ENCODE measurements at regions not wholly inside any gene's neighbourhood (a gene's known extent, or its start where the extent isn't known, plus 50 kb on each side); places are given as distances from the start of the nearest gene placed in this dataset.

DNA sequence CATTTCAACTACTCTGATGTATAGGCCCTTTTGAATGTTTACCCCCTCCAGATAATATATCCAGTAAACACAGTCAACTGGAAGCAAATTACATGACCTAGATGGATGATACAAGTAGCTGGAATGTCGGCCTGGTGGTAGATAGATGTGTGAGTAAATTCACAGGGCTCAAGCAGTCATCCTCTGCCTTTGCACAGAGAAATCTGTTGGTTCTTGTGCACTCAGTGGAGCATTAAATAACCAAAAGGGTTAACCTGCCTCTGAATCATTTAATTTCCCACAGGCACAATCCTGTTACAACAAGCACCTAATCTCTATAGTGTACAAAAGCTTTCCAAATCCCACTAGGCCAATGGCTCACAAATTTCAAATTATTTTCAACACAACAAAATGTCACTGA lies 668.3 kb downstream of the DNAH5 start:
- no peak overlapping the region for H3K4me3 ChIP-seq
- H3K9me2 ChIP-seq (replicated peaks; ENCODE audit: insufficient read depth) = no peaks in the 10 kb centered on the region
- H3K27ac ChIP-seq = no peak overlapping the region
- WGBS (ENCODE audit: low lambda C conversion rate, missing lambda C conversion rate) = 93% methylated on average over 1 of the region's 1 CpG
- no peaks in the 10 kb centered on the region for H3K36me3 ChIP-seq (replicated peaks; ENCODE audit: insufficient read depth, low read depth)
- DNase-seq (ENCODE audit: low spot score) = no peak
- no peak overlapping the region for H2AFZ ChIP-seq
- no peaks in the 10 kb centered on the region for H3K9me3 ChIP-seq (ENCODE audit: low read depth)
- H3K27me3 ChIP-seq = no peaks in the 10 kb centered on the region
- no peak for TF ChIP-seq EZH2 (IDR thresholded peaks at IDR 0.05; ENCODE audit: borderline replicate concordance)
- H3K4me1 ChIP-seq (ENCODE audit: insufficient read depth) = no peaks in the 10 kb centered on the region
- H3K4me2 ChIP-seq = no peak overlapping the region
- H4K20me1 ChIP-seq (ENCODE audit: insufficient read depth, poor library complexity, severe bottlenecking) = no peaks in the 10 kb centered on the region
- H3K79me2 ChIP-seq = no peaks in the 10 kb centered on the region

DNA sequence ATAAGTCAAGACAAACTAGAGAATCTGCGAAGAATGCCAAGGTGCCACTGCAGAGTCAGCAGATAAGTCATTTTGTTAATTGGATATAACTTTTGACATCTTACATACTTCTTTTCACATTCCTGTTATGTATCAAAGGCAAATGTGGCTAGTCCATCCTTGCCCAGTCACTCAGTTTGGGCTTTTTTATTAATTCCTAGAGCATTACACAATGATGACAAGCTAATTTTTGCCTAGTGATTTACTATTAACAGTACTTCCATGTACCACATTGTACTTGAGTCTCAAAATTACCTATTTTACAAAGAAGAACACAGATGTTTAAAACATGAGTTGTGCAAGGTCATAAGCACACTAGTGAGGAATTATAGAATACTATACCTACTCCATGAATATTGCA lies 680.8 kb downstream of the DNAH5 start:
- no peaks in the 10 kb centered on the region for H3K79me2 ChIP-seq
- no peaks in the 10 kb centered on the region for H4K20me1 ChIP-seq (ENCODE audit: insufficient read depth, poor library complexity, severe bottlenecking)
- H2AFZ ChIP-seq = no peak overlapping the region
- H3K27ac ChIP-seq = no peak overlapping the region
- H3K9me2 ChIP-seq (replicated peaks; ENCODE audit: insufficient read depth) = no peaks in the 10 kb centered on the region
- 94% methylated on average over 1 of the region's 1 CpG for WGBS (ENCODE audit: low lambda C conversion rate, missing lambda C conversion rate)
- H3K9me3 ChIP-seq (ENCODE audit: low read depth) = no peaks in the 10 kb centered on the region
- no peak for DNase-seq (ENCODE audit: low spot score)
- TF ChIP-seq EZH2phosphoT487 (IDR thresholded peaks at IDR 0.05; ENCODE audit: low read depth, severe bottlenecking, unreplicated experiment) (no peak), EZH2 (IDR thresholded peaks at IDR 0.05; ENCODE audit: borderline replicate concordance) (no peak)
- TF ChIP-seq, protein P1, sequence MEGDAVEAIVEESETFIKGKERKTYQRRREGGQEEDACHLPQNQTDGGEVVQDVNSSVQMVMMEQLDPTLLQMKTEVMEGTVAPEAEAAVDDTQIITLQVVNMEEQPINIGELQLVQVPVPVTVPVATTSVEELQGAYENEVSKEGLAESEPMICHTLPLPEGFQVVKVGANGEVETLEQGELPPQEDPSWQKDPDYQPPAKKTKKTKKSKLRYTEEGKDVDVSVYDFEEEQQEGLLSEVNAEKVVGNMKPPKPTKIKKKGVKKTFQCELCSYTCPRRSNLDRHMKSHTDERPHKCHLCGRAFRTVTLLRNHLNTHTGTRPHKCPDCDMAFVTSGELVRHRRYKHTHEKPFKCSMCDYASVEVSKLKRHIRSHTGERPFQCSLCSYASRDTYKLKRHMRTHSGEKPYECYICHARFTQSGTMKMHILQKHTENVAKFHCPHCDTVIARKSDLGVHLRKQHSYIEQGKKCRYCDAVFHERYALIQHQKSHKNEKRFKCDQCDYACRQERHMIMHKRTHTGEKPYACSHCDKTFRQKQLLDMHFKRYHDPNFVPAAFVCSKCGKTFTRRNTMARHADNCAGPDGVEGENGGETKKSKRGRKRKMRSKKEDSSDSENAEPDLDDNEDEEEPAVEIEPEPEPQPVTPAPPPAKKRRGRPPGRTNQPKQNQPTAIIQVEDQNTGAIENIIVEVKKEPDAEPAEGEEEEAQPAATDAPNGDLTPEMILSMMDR (IDR thresholded peaks at IDR 0.05; ENCODE audit: poor library complexity) = no peak
- no peaks in the 10 kb centered on the region for H3K4me1 ChIP-seq (ENCODE audit: insufficient read depth)
- no peaks in the 10 kb centered on the region for H3K27me3 ChIP-seq
- no peaks in the 10 kb centered on the region for H3K36me3 ChIP-seq (replicated peaks; ENCODE audit: insufficient read depth, low read depth)
- no peak overlapping the region for H3K4me3 ChIP-seq
- H3K4me2 ChIP-seq = no peak overlapping the region

DNA sequence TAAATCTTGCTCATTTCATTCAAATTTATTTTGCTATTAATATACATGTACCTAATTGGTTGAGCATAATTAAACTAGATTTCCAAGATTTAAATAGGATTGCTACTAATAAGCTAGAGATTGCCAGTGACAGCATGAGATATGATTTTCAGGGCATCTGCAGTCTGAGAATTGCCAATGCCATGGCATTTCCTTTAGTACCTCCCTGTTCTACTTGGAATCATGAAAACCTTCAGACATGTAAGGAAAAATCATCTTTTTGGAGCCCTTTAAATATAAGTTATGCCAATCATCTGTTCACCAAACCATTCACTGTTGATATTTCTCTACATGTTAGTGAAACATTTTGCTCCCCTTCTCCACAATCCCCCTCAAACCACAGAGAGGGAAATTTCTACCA lies 691.4 kb downstream of the DNAH5 start:
- H3K4me1 ChIP-seq (ENCODE audit: insufficient read depth) = no peaks in the 10 kb centered on the region
- H3K4me3 ChIP-seq = no peak overlapping the region
- no peak overlapping the region for H3K27ac ChIP-seq
- H3K36me3 ChIP-seq (replicated peaks; ENCODE audit: insufficient read depth, low read depth) = no peaks in the 10 kb centered on the region
- no peaks in the 10 kb centered on the region for H3K9me2 ChIP-seq (replicated peaks; ENCODE audit: insufficient read depth)
- no peaks in the 10 kb centered on the region for H3K27me3 ChIP-seq
- H3K9me3 ChIP-seq (ENCODE audit: low read depth) = no peaks in the 10 kb centered on the region
- DNase-seq (ENCODE audit: low spot score) = no peak
- H4K20me1 ChIP-seq (ENCODE audit: insufficient read depth, poor library complexity, severe bottlenecking) = no peaks in the 10 kb centered on the region
- no peak overlapping the region for H2AFZ ChIP-seq
- no peaks in the 10 kb centered on the region for H3K79me2 ChIP-seq
- H3K4me2 ChIP-seq = no peak overlapping the region
- TF ChIP-seq EZH2phosphoT487 (IDR thresholded peaks at IDR 0.05; ENCODE audit: low read depth, severe bottlenecking, unreplicated experiment) (no peak), EZH2 (IDR thresholded peaks at IDR 0.05; ENCODE audit: borderline replicate concordance) (no peak)
- TF ChIP-seq, protein P1 (IDR thresholded peaks at IDR 0.05; ENCODE audit: poor library complexity) = no peak

DNA sequence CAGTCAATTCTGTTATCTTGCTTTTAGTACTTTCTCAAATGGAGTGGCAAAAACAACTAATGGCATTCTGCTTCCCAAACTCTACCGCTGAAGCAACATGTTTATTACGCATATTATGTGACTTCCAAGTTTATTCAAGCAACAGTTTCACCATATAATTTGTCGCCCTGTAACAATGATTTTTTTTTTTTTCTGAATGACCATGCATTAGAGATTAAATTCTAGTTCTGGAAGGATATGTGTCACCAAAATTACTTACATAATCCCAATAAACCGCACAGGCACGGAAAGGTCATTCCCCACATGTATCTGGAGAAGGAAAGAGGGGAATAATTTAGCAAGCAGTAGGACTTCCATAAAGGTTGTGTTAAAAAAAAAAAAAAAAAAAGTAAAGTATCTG lies 691.8 kb downstream of the DNAH5 start:
- H3K4me3 ChIP-seq = no peak overlapping the region
- H3K9me2 ChIP-seq (replicated peaks; ENCODE audit: insufficient read depth) = no peaks in the 10 kb centered on the region
- H4K20me1 ChIP-seq (ENCODE audit: insufficient read depth, poor library complexity, severe bottlenecking) = no peaks in the 10 kb centered on the region
- H3K36me3 ChIP-seq (replicated peaks; ENCODE audit: insufficient read depth, low read depth) = no peaks in the 10 kb centered on the region
- no peaks in the 10 kb centered on the region for H3K27me3 ChIP-seq
- no peaks in the 10 kb centered on the region for H3K9me3 ChIP-seq (ENCODE audit: low read depth)
- DNase-seq (ENCODE audit: low spot score) = no peak
- no peaks in the 10 kb centered on the region for H3K79me2 ChIP-seq
- TF ChIP-seq EZH2phosphoT487 (IDR thresholded peaks at IDR 0.05; ENCODE audit: low read depth, severe bottlenecking, unreplicated experiment) = no peak
- TF ChIP-seq EZH2 (IDR thresholded peaks at IDR 0.05; ENCODE audit: borderline replicate concordance) = no peak
- TF ChIP-seq, protein P1 (IDR thresholded peaks at IDR 0.05; ENCODE audit: poor library complexity) = no peak
- WGBS (ENCODE audit: low lambda C conversion rate, missing lambda C conversion rate) = 90% methylated on average over 5 of the region's 5 CpGs
- H3K4me1 ChIP-seq (ENCODE audit: insufficient read depth) = no peaks in the 10 kb centered on the region
- H3K4me2 ChIP-seq = no peak overlapping the region
- no peak overlapping the region for H2AFZ ChIP-seq
- no peak overlapping the region for H3K27ac ChIP-seq

Measured in hepatocyte (in vitro differentiated cells).